Hepatocyte (in vitro differentiated cells): ENCODE measurements at regions not wholly inside any gene's neighbourhood (a gene's known extent, or its start where the extent isn't known, plus 50 kb on each side); places are given as distances from the start of the nearest gene placed in this dataset.

ENCODE experiments used
- DNase-seq: peaks from one replicate; pipeline ENCODE4 v3.0.0-alpha.2; 2016; ENCODE audit warnings: low spot score
- H2AFZ ChIP-seq: fragments of 200-600 bp; sonication (generic); 2 replicates; pipeline ENCODE4 v1.6.0; 2016; ENCODE audit warnings: antibody characterized with exemption, mild to moderate bottlenecking
- H3K27ac ChIP-seq: fragments of 200-600 bp; sonication (generic); 2 replicates; pipeline ENCODE4 v1.5.1; 2016; ENCODE audit warnings: mild to moderate bottlenecking
- H3K27me3 ChIP-seq: fragments of 200-600 bp; sonication (generic); 2 replicates; pipeline ENCODE4 v1.6.1; 2016
- H3K36me3 ChIP-seq: fragments of 200-600 bp; sonication (generic); replicated peaks from 2 replicates; pipeline ENCODE4 v1.5.1; 2016; ENCODE audit warnings: low read depth; ENCODE audit not compliant: insufficient read depth
- H3K4me1 ChIP-seq: fragments of 200-600 bp; sonication (generic); 2 replicates; pipeline ENCODE4 v1.5.1; 2016; ENCODE audit warnings: mild to moderate bottlenecking, moderate library complexity; ENCODE audit not compliant: insufficient read depth
- H3K4me2 ChIP-seq: fragments of 200-600 bp; sonication (generic); 2 replicates; pipeline ENCODE4 v1.6.0; 2016
- H3K4me3 ChIP-seq: fragments of 200-600 bp; sonication (generic); 2 replicates; pipeline ENCODE4 v1.5.1; 2016; ENCODE audit warnings: mild to moderate bottlenecking
- H3K79me2 ChIP-seq: fragments of 200-600 bp; sonication (generic); 2 replicates; pipeline ENCODE4 v1.6.0; 2017; ENCODE audit warnings: mild to moderate bottlenecking
- H3K9me2 ChIP-seq: fragments of 200-600 bp; sonication (generic); replicated peaks from 2 replicates; pipeline ENCODE4 v1.6.0; 2017; ENCODE audit warnings: mild to moderate bottlenecking; ENCODE audit not compliant: insufficient read depth
- H3K9me3 ChIP-seq: fragments of 200-600 bp; sonication (generic); 2 replicates; pipeline ENCODE4 v1.5.1; 2016; ENCODE audit warnings: low read depth, mild to moderate bottlenecking
- H4K20me1 ChIP-seq: fragments of 200-600 bp; sonication (generic); 2 replicates; pipeline ENCODE4 v1.6.0; 2016; ENCODE audit warnings: mild to moderate bottlenecking; ENCODE audit not compliant: insufficient read depth, poor library complexity, severe bottlenecking
- EZH2 ChIP-seq: fragments of 200-600 bp; sonication (generic); IDR thresholded peaks from 2 replicates; pipeline ENCODE4 v1.6.1; 2016; ENCODE audit warnings: antibody characterized with exemption, mild to moderate bottlenecking, borderline replicate concordance
- EZH2phosphoT487 ChIP-seq: fragments of 200-600 bp; sonication (generic); IDR thresholded peaks from one replicate; pipeline ENCODE4 v1.6.1; 2018; ENCODE audit warnings: antibody characterized with exemption, mild to moderate bottlenecking, low read depth, moderate library complexity; ENCODE audit not compliant: unreplicated experiment, severe bottlenecking
- WGBS: methylation state at CpG from one replicate; pipeline ENCODE4 v1.1.6; 2016; ENCODE audit warnings: low lambda C conversion rate; ENCODE audit errors: missing lambda C conversion rate; 5-methylcytosine and 5-hydroxymethylcytosine counted together
- TF ChIP-seq, protein P1 (sequence below): fragments of 200-600 bp; sonication (generic); IDR thresholded peaks from 2 replicates; pipeline ENCODE4 v1.5.1; 2016; ENCODE audit warnings: antibody characterized with exemption, mild to moderate bottlenecking; ENCODE audit not compliant: poor library complexity

DNA sequence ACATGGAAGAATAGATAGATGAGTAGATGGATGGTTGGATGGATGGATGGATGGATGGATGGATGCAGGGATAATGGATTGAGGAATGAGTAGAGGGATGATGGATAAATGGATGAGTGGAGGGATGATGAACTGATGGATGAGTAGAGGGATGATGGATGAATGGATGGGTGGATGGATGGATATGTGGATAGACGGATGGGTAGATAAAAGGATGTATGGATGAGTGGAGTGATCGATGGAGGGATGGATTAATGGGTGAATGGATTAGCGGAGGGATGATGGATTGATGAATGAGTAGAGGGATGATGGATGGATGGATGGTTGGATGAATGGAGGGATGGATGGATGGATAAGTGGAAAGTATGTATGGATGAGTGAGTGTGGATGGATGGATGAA lies 533.2 kb downstream of the RFC3 start:
- Histone ChIP-seq H3K4me1 (peaks cover 10% of the 10 kb centered on the region), H4K20me1 (no peaks in the 10 kb centered on the region), H3K9me2 (no peaks in the 10 kb centered on the region), H3K27ac (no peak overlapping the region), H3K27me3 (no peaks in the 10 kb centered on the region), H3K79me2 (no peaks in the 10 kb centered on the region), H3K4me3 (no peak overlapping the region), H3K4me2 (no peak overlapping the region), H2AFZ (no peak overlapping the region), H3K36me3 (no peaks in the 10 kb centered on the region), H3K9me3 (no peaks in the 10 kb centered on the region)
- DNase-seq: no peak
- no peak for TF ChIP-seq EZH2
- TF ChIP-seq, protein P1, sequence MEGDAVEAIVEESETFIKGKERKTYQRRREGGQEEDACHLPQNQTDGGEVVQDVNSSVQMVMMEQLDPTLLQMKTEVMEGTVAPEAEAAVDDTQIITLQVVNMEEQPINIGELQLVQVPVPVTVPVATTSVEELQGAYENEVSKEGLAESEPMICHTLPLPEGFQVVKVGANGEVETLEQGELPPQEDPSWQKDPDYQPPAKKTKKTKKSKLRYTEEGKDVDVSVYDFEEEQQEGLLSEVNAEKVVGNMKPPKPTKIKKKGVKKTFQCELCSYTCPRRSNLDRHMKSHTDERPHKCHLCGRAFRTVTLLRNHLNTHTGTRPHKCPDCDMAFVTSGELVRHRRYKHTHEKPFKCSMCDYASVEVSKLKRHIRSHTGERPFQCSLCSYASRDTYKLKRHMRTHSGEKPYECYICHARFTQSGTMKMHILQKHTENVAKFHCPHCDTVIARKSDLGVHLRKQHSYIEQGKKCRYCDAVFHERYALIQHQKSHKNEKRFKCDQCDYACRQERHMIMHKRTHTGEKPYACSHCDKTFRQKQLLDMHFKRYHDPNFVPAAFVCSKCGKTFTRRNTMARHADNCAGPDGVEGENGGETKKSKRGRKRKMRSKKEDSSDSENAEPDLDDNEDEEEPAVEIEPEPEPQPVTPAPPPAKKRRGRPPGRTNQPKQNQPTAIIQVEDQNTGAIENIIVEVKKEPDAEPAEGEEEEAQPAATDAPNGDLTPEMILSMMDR: no peak
- WGBS: 97% methylated on average over 3 of the region's 3 CpGs

DNA sequence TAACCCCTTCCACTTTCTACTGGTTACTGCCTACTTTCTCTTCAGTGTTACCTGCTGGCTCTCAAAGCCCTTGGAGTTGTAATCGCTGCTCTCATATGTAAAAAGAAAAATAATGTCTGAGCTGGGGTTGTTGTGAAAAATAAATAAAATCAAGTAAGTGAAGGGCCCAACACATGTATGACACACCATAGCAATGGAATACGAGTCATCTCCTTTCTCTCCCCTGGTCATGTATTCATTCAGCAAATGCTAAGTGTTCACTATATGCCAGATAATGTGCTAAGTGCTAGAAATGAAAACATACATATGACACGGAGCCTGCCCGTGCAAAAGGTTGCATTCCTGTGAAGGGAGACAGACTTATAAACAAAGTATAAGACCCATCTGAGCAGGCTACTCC lies 535.0 kb downstream of the RFC3 start:
- Histone ChIP-seq H3K4me1 (peaks cover 4% of the 10 kb centered on the region), H3K27ac (no peak overlapping the region), H3K79me2 (no peaks in the 10 kb centered on the region), H3K4me3 (no peak overlapping the region), H3K9me3 (no peaks in the 10 kb centered on the region), H3K4me2 (no peak overlapping the region), H3K36me3 (no peaks in the 10 kb centered on the region), H3K9me2 (no peaks in the 10 kb centered on the region), H3K27me3 (no peaks in the 10 kb centered on the region), H4K20me1 (no peaks in the 10 kb centered on the region), H2AFZ (no peak overlapping the region)
- TF ChIP-seq EZH2phosphoT487: no peak
- TF ChIP-seq EZH2: no peak
- TF ChIP-seq, protein P1: no peak
- no peak for DNase-seq
- 88% methylated on average over 4 of the region's 4 CpGs for WGBS

DNA sequence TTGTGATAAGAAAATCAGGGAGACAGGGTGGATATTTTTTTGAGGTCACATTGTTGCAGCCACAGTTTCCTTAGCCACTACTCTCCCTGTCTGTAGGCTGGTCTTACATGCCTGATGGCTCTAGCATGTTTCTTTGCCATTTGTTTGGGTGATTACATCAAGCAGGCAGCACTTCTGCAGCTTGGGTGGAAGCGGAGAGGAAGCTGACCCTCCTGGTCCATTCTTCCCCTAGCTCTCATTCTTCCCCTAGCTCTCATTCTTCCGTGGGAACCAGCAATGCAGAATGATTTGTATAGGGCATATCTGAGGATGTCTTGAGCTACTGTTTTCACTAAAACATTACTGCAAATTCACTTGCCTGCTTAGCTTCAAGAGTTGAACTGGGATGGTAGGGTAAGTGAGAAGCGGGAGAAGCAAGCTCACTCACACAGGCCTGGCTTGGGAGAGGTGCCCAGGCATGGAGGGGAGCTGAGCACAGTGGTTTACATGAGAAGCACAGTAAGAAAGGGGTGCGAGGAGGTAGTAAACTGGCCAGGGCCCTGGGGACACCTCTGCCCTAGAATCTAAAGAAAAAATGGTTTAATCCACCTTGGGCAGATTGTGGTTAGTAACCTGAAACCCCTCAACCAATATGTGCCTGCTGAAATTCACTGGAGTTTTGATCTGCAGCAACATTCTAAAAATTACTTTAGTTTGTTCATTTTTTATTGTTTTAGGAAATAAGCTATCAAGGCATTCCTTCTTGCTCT lies 538.9 kb downstream of the RFC3 start:
- no peak overlapping the region for H3K27ac ChIP-seq
- 79% methylated on average over 4 of the region's 4 CpGs for WGBS
- H4K20me1 ChIP-seq: no peaks in the 10 kb centered on the region
- no peak overlapping the region for H3K4me2 ChIP-seq
- no peak overlapping the region for H2AFZ ChIP-seq
- TF ChIP-seq EZH2phosphoT487: no peak
- no peak for TF ChIP-seq EZH2
- TF ChIP-seq, protein P1: no peak
- no peaks in the 10 kb centered on the region for H3K36me3 ChIP-seq
- H3K9me3 ChIP-seq: no peaks in the 10 kb centered on the region
- no peaks in the 10 kb centered on the region for H3K9me2 ChIP-seq
- no peaks in the 10 kb centered on the region for H3K27me3 ChIP-seq
- H3K79me2 ChIP-seq: no peaks in the 10 kb centered on the region
- H3K4me1 ChIP-seq: no peaks in the 10 kb centered on the region
- no peak for DNase-seq
- H3K4me3 ChIP-seq: no peak overlapping the region
